Retina (tissue), 1 donor: ENCODE measurements at regions not wholly inside any gene's neighbourhood (a gene's known extent, or its start where the extent isn't known, plus 50 kb on each side); places are given as distances from the start of the nearest gene placed in this dataset.

Source experiments
- DNase-seq: peaks from one replicate; pipeline ENCODE4 v3.0.0-alpha.2; 2016

DNA sequence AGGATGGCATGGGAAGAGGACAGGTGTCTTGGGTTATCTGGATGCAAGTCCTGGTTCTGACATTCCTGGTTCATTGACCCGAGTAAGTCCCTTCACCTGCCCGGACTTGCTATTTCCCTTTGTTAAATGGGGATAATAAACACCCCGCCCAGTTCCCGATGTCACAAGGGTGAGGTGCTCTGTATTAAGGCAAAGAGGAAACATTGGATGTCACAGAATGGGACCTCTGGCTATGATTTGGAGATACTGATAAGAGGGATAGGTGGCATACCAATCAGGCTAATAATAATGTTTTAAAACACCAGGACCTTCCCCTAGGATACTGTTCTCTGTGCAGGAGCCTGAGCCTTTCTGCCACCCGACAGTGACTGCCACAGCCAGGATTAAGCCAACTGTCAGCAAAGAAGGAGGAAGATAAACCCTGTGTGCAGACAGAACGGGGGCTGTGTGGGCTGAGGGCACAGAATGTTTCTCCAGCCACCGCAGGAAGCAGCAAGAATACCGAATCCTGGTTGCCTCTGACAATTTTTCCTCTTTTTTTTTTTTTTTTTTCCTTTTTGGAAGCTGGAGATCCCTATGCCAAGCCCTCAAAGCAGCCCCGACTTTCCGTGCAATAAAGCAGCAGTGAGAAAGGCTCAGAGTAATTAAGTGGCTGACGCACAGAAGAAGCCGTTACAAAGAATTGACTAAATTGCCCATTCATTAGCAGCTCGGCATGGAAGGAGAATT is 336.6 kb downstream of the SMAD2 start:
- DNase-seq: peak; percentile 85

DNA sequence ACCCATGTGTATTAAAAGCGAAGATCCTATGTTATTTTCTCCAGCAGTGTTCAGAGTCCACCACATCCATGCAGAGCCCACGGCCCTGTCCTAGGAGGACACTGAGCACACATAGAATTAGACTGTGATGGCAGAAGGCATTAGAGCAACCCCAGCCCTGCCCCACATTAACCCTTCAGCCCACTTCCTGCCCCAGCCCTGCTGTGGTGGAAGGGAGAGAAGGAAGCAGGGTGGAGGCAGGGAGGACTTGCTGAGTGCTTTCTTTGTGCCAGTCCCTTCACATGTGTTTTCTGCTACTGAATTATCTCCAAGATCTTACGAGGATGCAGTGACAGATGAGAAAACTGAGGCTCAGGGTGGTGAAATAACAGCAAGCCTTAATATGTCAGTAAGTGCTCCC is 339.0 kb downstream of the SMAD2 start:
- DNase-seq: no peak

DNA sequence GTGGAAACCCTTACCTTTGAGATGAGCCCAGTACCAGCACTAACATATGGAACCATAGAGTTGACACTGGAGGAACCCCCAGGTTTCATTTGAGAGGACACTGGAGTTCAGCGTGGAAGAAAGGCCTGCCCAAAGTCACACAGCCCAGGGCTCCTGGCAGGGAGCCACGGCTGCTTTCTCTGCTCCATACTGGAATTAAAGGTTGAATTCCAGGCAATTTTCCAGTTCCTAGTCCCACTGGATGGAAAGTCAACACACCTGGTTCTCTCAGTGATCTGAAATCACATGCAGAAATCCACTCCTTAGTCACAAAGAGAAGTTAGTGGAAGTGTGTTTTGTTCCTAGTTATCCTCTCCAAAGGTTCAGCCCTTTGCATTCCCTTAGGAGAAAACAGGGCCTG is 336.1 kb upstream of the SKOR2 start:
- no peak for DNase-seq

DNA sequence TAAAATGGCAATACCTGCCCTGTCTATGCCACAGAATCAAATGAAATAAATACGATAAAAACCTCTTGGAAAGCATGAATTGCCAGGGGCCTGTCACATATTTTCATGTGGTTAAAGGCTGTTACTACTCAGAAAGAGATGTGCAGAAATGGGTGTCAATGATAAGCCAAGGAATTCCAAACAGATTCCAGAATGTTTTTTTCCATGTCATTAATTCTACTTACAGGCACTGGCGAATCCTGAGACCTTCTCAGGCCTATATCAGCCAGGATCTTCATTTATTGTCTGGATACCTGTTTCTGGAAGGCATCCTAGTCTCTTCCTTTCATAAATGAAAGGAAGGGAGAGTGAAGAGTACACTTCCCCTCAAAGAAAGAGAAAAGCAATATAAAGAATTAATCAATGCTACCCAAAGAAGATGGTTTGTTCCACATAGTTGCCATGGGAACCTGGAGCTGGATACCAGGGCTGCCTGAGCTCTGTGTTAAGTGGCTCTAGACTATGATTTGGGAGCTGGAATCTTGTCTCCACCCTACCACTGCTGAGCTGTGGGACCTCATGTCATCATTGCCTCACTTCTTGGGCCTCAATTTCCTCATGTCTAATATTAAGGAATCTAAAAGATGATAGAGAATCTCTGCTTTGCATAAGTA is 335.1 kb upstream of the SKOR2 start:
- DNase-seq: no peak

DNA sequence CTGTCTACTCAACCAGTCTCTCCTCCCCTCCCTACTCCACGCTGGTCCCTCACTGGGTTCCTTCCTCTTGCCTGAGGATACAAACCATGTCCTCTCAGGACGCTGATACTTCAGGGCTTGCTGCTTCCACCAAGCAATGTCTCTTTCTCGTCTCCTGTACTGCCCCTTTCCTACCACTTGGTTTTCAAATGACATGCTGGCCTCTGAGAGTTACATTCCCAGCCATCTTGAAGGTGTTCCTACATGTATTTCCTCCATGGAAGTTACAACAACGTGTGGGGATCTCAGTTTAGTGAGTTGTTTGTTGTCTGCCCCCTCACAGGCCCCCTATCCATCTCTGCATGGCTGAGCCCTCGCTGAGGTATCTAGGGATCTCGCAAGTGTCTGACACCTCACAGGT is 334.5 kb upstream of the SKOR2 start:
- DNase-seq: no peak

DNA sequence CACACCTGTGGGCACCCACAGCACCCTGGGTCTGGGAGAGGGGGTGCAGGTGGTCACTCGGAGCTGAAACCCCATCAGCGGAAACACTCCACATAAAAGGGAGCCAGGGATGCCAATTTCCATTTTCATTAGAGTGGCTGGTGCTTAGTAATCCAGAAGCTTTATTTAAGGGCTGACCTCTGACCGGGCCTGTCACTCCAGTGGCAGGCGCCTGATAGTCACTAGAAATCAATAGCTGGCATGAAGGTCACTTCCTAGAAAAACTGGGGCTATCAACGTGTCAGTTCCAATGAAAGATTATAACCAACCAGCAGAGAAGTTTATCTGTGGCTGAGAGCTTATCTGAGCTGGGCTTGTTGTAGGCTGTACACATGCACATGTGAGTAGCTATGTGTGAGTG is 333.7 kb upstream of the SKOR2 start:
- no peak for DNase-seq

DNA sequence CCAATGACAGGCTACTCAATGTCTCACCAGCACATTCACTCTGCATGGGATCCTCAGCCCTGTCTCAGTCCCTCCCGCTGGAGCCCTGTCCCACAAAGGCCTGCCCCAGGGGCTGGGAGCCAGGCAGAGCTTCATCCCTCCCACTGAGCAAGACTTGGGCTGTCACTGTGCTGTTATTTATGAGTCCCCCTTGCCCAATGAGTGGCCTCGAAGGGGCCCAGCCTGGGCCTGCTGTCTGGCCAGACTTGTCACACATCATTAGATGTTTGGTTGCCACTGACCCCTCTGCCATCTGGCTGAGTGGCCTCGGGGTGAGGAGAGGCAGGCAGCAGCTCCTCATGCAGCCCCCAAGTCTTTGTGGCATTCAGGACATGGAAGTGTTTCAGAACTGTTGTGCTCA is 330.6 kb upstream of the SKOR2 start:
- DNase-seq: peak; percentile 80

DNA sequence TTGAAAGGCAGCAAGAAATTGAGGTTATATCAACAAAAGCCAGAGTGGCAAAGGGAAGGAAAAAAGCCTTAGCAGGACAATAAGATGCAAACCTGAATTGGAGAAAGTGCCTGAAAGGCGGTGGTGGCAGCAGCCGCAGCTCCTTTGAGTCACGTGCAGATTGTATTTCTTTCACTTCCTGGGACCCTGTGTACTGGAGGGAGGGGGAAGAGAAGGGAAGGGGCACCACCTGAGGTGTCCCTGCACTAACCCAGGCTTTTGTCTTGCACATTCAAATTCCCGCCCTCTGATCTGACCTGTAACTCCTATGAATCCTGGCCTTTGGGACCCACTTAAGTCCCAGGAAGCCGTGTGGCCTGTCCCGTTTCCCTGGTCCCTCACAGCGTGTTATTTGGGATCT is 326.1 kb upstream of the SKOR2 start:
- DNase-seq: no peak

DNA sequence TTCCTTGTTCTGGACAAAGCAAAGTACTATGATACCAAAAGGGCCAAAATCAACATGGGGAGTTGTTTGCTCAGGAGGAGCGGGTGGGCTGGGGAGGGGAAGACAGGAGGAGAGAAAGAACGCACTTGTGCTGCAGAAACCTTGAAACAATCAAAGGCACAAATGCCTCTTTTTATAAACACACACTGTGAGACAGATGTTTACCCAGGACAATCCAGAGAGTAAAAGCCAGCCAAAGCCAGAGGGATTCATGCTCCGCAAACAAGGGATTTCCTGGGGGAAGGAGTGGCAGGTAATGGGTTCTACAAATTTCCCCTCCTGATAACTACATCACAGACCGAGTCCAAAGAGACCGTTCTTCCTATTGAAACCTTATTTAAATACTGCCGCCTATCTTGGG is 323.5 kb upstream of the SKOR2 start:
- DNase-seq: no peak

DNA sequence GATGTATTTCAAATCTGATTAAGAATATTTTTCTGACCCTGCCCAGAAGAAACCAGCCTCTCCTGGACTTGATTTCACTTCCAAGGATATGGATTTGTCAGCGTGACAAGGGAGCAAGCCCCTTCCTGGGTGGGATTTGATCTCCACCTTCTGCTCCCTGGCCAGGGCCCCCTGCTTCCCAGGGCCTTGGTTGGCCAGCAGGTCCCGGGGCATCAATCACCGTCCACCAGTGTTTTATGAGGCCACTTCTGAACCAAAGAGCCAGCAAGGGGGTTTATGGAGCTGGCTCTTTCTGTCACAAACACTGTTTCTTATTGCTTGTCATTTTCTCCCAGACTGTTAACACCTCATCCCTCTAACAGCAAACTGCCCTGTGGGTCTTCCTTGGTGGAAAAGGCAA is 320.5 kb upstream of the SKOR2 start:
- no peak for DNase-seq

DNA sequence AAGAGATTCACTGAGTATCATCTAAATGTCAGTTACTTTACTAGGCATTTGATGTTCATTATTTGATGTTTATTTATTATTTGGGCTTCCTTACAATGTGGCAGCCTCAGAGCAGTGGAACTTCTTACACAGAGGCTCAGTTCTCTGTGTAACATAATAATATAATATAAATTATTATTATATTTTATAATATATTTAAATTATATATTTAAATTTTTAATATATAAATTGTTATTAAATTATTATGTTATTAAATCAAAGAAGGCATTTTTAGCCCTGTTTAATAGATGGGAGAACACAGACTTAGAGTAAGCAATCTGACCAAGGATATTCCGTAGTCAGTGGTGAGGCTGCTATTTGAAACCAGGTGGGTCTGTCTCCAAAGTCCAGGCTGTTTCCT is 315.3 kb upstream of the SKOR2 start:
- DNase-seq: no peak

DNA sequence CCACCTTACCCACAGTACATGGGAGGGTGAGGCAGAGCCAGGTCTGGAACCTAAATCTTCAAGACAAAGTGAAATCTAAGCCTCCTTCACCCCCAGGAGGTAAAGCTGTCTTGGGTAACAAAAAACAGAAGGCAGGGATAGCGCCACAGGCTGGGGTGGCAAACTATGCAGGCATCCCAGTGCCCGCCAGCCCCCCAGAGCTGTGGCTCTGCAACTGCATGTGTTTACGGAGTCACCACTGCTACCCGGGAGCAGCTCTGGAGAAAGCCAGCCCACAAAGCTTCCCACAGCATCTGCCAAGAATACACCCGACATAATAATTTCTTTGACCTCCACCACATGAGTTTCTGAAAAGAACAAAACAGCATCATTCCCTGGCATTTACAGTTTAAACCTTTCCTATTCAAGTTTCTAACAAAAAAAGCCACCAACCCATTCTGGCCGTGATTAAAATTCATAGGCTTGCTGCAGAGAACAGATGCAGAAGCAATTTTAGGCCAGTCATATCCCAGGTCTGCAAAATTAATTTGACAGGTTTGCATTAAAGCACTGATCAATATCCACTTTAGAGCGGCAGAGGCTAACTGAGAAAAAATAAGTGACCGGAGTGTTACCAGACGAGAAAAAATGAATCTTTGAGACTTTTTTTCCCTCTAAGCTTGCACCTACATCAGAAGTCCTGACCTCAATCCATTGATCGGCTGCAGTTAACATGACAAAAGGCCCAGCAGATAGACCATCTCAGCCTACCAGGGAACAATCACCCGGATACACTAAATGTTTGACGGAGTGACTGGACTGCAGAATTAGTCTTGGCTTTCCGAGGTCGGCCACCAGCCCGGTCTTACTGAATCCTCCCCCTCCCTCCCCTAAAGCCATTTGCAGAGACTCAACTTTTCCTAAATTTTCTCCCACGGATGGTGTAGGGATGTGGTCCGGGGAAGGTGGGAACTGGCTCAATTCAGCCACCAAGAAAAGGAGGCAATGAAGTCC is 309.6 kb upstream of the SKOR2 start:
- DNase-seq: peak; percentile 78

DNA sequence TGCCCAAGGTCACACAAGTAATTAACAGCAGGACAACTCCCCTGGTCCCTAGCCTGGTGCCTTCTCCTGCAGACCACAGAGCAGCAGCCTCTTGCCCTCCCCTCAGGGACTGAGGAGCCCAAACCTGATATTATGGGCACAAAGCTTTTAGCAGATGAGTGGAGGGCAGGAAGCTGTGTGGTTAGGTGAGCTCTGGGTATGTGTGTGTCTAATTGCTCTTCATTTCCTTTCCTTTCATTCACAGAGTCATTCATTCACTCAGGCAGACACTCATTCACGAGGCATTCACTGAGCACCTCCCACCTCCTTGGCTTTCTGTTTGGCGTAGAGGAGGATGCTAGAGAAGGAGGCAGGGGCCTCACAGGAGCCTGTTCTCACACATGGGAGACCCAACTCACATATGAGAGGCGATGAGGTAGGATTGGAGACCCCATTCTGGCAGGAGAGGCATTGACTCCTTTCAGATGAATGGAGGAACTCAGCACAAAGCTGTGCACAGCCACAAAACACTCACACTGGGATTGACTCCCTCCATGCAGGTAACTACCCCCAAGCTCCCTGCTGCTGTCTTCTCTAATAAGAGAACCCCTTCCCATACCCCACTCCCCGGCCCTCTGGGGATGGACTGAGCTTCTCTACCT is 306.8 kb upstream of the SKOR2 start:
- no peak for DNase-seq

DNA sequence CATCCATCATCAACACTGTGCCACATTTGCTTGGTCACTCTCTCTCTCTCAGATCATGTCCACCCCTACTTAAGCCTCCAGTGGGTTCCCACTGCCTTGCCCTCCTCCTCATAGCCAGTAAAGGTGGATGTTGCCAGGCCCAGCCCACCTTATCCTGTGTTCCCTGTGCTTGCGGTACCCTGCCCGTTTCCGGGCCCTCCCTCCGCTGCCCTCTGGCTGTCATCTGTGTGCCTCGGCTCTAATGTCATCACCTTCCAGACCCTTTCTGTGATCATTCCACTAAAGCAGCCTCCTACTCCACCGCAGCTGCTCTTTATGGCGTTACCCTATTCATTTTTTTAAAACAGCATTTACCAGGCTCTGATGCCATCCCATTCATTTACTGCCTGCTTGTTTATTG is 305.7 kb upstream of the SKOR2 start:
- DNase-seq: no peak

DNA sequence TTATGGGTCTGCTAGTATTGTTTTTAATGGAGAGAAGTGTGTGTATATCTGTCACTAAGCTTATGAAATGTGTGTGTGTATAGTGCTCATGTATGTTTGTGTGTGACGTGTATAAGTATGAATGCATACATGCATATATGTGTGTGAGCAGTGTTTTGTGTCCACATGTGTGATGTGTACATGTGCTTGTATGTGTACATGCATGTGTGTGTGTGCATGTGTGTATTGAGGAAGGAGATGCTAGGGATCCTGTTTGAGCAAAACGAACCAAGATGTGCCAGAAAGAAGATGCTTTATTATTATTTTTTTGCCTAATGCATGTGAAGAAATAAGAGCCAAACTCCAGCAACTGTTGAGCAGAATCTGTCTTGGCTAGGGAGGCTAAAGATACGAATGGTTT is 301.3 kb upstream of the SKOR2 start:
- DNase-seq: no peak

DNA sequence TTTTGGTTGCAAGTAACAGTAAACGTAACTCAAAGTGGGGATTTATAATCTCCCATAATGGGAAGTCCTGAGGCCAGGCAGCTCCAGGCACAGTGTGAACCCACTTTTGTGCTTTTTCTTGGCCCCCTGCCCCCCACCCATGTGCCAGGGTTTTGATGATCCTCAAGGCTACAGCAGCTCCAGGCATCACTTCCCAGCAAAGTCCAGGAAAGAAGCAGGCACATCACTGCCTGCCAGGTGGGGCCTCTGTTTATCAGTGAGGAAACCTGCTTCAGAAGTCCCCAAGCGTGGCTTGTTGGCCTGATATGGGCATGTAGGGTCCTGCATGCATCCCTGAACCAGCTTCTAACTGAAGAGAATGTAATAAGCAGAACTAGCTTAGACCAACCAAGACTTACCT is 299.2 kb upstream of the SKOR2 start:
- no peak for DNase-seq

DNA sequence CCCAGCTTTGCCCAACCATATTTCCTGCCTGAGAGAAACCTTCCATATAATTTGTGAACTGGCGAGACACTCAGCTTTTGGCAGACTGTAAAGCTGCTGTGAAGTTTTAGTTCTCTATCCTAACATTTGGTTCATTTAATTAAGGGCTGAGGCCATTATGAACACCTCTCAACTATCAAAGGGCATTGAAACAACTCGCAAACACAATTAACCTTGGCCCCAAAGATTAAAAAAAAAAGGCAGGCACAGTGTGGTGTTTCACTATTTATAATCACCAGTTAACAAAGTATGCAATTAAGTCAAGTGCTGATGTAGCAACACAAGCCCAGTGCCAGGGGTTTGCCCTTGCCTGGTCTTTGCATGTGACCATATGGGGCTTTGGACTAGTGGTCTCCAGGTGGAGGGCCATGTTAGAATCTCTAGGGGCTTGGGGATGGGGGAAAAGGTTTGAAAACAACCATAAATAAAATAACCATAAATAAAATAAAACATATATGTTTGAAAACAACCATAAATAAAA is 297.6 kb upstream of the SKOR2 start:
- DNase-seq: no peak

DNA sequence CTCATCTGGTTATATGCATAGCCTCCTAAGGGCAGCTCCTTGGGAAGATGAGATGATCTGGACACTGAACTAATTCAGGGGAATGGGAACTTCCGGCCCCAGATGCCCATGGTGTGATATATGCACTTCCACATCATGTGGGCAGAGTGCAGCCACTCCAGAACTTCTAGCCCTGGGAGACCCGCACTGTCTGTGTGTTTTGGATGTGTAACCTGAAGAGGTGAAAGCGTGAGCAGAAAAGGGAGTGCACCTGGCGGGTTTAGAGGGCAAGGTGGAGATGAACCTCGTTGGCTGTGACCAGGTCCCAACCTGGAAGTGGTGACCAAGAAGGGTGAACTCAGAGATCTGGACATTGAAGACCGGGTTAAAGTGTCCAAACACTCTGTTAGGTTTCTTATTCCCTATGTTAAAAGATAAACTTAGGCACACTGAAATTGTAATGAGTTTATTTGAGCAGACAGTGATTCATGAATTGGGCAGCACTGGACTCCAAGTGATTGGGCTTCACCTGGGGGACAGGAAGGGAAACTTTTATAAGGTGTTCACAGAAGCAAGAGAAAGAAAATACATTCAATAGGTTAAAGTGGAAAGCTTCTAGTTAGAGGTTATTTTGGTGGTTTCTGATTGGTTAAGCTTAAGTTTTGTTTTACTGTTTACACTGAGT is 296.2 kb upstream of the SKOR2 start:
- no peak for DNase-seq

DNA sequence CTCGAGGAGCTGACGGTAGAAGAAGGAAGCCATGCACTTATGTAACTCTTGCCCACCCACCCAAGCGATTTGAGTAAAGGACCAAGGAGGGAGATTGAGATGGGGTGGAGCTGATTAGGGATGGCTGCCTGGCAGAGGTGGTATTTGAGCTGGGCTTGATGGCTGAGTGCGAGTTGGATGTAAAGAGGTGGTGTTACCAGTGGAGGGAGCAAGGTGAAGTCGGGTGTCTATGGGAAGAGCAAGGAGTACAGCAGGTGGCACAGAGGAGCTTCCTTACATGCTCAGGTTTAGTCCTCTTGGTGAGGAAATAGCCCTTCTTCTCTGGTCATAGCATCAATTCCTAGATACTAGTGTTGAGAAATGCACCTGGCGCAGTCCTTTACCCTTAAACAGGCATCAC is 294.2 kb upstream of the SKOR2 start:
- DNase-seq: no peak

DNA sequence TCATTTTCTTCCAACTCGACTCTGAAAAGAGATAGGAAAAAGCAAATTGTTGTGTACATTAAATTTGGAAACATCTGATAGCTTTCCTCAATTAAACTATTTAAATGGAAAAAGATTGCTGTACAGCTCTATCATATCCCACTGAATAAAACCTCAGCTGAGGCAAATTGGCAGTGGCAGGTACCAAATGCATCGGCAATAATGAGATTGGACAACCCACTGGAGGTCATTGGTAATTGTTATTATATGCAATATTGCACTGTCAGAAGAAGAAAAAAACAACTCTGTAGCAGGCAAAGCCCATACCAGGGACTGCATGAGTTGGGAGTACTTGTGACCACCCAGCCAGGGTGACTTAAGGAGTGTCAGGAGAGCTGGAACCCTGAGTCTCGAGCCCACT is 291.6 kb upstream of the SKOR2 start:
- peak; percentile 81 for DNase-seq

DNA sequence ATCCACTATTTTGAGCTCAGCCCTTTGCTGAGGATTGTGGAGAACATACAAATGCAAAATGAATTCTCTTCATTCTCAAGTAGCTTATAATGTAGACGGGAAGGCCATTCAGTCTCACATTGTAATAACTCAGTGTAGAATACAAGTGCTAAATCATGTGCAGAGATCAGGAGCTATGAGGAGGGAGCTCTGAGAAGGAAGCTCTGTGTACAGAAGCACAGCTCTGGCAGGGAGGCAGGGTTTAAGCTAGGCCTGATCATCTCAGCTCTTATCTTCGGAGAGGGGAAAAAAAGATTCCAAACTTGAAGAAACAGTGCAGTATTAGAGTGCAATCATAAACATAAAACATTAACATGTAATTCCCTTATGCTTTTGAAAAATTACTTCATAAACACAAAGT is 291.1 kb upstream of the SKOR2 start:
- no peak for DNase-seq

DNA sequence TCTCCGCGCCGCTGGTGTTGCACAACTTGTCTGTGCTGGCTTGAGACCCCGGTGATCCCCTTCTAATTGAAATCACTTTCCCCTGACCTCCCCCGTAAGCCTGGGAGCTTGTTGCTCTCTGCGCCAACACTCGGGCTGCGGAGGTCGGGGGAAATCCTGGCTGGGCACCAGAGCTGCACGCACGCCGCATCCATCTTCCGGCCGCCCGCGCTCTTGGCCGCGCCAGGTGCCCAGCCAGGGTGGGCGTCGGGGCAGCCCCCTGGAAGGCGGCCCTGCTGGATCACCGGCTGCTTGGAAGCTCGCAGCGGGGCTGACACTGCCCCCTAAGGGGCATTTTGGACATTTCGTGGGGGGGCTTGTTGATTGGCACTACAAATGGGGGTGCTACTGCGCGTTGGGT is 280.3 kb upstream of the SKOR2 start:
- DNase-seq: peak; percentile 64
